Glutamatergic neuron (in vitro differentiated cells): ENCODE measurements at regions not wholly inside any gene's neighbourhood (a gene's known extent, or its start where the extent isn't known, plus 50 kb on each side); places are given as distances from the start of the nearest gene placed in this dataset.

Experiments used
- DNase-seq: peaks from one replicate; pipeline ENCODE4 v3.0.0; 2022
- H3K27ac Mint-ChIP-seq: one replicate; pipeline ENCODE4 v1.8.0; 2020; ENCODE audit warnings: mild to moderate bottlenecking, mixed read lengths, inconsistent platforms; ENCODE audit not compliant: unreplicated experiment
- H3K27me3 Mint-ChIP-seq: one replicate; pipeline ENCODE4 v1.8.0; 2020; ENCODE audit warnings: mild to moderate bottlenecking, moderate library complexity, mixed read lengths, inconsistent platforms; ENCODE audit not compliant: unreplicated experiment
- H3K36me3 Mint-ChIP-seq: one replicate; pipeline ENCODE4 v1.8.0; 2020; ENCODE audit warnings: mild to moderate bottlenecking, mixed read lengths, inconsistent platforms; ENCODE audit not compliant: unreplicated experiment
- H3K4me1 Mint-ChIP-seq: one replicate; pipeline ENCODE4 v1.8.0; 2020; ENCODE audit warnings: mild to moderate bottlenecking, low read depth, mixed read lengths, inconsistent platforms; ENCODE audit not compliant: unreplicated experiment
- H3K4me3 Mint-ChIP-seq: one replicate; pipeline ENCODE4 v1.8.0; 2020; ENCODE audit warnings: mild to moderate bottlenecking, mixed read lengths, inconsistent platforms; ENCODE audit not compliant: unreplicated experiment
- H3K9me3 Mint-ChIP-seq: one replicate; pipeline ENCODE4 v1.8.0; 2020; ENCODE audit warnings: mild to moderate bottlenecking, moderate library complexity, mixed read lengths, inconsistent platforms; ENCODE audit not compliant: unreplicated experiment
- CTCF ChIP-seq: fragments of 200-600 bp; sonication (generic); IDR thresholded peaks from one replicate; pipeline ENCODE4 v1.5.0; 2021; ENCODE audit not compliant: partially characterized antibody, unreplicated experiment

DNA sequence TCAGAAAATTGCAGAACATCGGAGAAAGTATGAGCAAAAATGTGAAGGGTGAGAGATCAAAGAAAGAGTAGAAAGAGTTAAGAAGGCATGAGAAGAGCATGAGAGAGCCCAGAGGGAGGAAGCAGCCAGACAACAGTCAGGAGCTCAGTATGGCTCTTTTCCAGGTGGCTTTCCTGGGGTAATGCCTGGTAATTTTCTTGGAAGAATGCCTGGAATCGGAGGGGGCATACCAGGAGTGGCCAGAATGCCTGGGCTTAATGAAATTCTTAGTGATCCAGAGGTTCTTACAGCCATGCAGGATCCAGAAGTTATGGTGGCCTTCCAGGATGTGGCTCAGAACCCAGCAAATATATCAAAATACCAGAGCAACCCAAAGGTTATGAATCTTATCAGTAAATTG, 271.8 kb upstream of the TFPI start:
- H3K27me3 Mint-ChIP-seq: peaks cover 2% of the 10 kb centered on the region
- DNase-seq: no peak
- no peak overlapping the region for H3K27ac Mint-ChIP-seq
- no peaks in the 10 kb centered on the region for H3K9me3 Mint-ChIP-seq
- TF ChIP-seq CTCF: no peak
- no peaks in the 10 kb centered on the region for H3K4me1 Mint-ChIP-seq
- no peak overlapping the region for H3K4me3 Mint-ChIP-seq
- H3K36me3 Mint-ChIP-seq: no peaks in the 10 kb centered on the region

GRCh38 chr2:187834787-187835186, 280.6 kb upstream of the TFPI start:
- Mint-ChIP-seq H3K4me1 (no peaks in the 10 kb centered on the region), H3K36me3 (no peaks in the 10 kb centered on the region), H3K4me3 (no peak overlapping the region), H3K27me3 (no peaks in the 10 kb centered on the region), H3K9me3 (no peaks in the 10 kb centered on the region), H3K27ac (no peak overlapping the region)
- TF ChIP-seq CTCF: no peak
- DNase-seq: no peak

DNA sequence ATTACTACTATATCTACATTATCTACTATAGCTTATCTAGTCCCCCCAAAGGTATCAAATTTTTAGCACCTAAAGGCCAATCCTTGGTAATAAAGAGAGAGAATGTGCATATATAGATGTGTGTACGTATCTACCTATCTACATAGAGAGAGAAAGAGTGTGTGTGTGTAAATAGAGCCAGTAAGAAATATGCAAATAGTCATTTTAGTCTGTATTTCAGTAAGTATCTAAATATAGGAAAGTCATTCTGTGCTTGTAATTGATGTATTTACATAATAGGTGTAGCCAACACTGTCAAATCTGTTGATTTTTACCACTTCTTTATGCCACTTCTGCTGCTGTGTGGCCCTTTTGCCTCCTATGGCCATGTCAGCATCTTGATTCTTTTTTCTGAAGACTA, 284.5 kb upstream of the TFPI start:
- no peak for TF ChIP-seq CTCF
- DNase-seq: no peak
- Mint-ChIP-seq H3K27ac (no peak overlapping the region), H3K27me3 (no peaks in the 10 kb centered on the region), H3K4me1 (no peaks in the 10 kb centered on the region), H3K36me3 (no peaks in the 10 kb centered on the region), H3K4me3 (no peak overlapping the region), H3K9me3 (no peaks in the 10 kb centered on the region)

- no peak overlapping the region for H3K27ac Mint-ChIP-seq
- H3K4me3 Mint-ChIP-seq: no peak overlapping the region
- no peaks in the 10 kb centered on the region for H3K4me1 Mint-ChIP-seq
- no peak for DNase-seq
- TF ChIP-seq CTCF: no peak
- no peaks in the 10 kb centered on the region for H3K27me3 Mint-ChIP-seq
- no peaks in the 10 kb centered on the region for H3K36me3 Mint-ChIP-seq
- no peaks in the 10 kb centered on the region for H3K9me3 Mint-ChIP-seq
These were observed 288.1 kb upstream of the TFPI start for GRCh38 chr2:187842315-187842714.

GRCh38 chr2:187842978-187843847, 289.0 kb upstream of the TFPI start:
- no peaks in the 10 kb centered on the region for H3K9me3 Mint-ChIP-seq
- DNase-seq: no peak
- no peak overlapping the region for H3K27ac Mint-ChIP-seq
- H3K27me3 Mint-ChIP-seq: no peaks in the 10 kb centered on the region
- no peaks in the 10 kb centered on the region for H3K4me1 Mint-ChIP-seq
- TF ChIP-seq CTCF: peak; percentile 67
- no peaks in the 10 kb centered on the region for H3K36me3 Mint-ChIP-seq
- no peak overlapping the region for H3K4me3 Mint-ChIP-seq
